Activated CD4-positive, alpha-beta T cell treated with anti-CD3 and anti-CD28 coated beads, Interleukin-2, Interleukin-6, amounts not matched to agents 100 ng/mL and 50 ng/mL, durations not matched to agents 16 hours and 8 hours (primary cell): ENCODE measurements at regions not wholly inside any gene's neighbourhood (a gene's known extent, or its start where the extent isn't known, plus 50 kb on each side); places are given as distances from the start of the nearest gene placed in this dataset.

ENCODE experiments used
- DNase-seq: peaks from one replicate; pipeline ENCODE4 v3.0.0-alpha.2; 2020

GRCh38 chr7:31284106-31284505 lies 56.4 kb downstream of the NEUROD6 start:
- no peak for DNase-seq

GRCh38 chr7:31271641-31272405 lies 68.7 kb downstream of the NEUROD6 start:
- no peak for DNase-seq

GRCh38 chr7:31267486-31267885 lies 73.0 kb downstream of the NEUROD6 start:
- DNase-seq: no peak

- DNase-seq: no peak
Measured at GRCh38 chr7:31263338-31263737, 77.2 kb downstream of the NEUROD6 start.

GRCh38 chr7:31261341-31261740 lies 79.2 kb downstream of the NEUROD6 start:
- DNase-seq: no peak

GRCh38 chr7:31260851-31261250 lies 79.7 kb downstream of the NEUROD6 start:
- no peak for DNase-seq

GRCh38 chr7:31258391-31258790 lies 82.1 kb downstream of the NEUROD6 start:
- DNase-seq: no peak

GRCh38 chr7:31256506-31256905 lies 84.0 kb downstream of the NEUROD6 start:
- DNase-seq: no peak

GRCh38 chr7:31254926-31255325 lies 85.6 kb downstream of the NEUROD6 start:
- DNase-seq: no peak

GRCh38 chr7:31253532-31253931 lies 87.0 kb downstream of the NEUROD6 start:
- no peak for DNase-seq

GRCh38 chr7:31251441-31251840 lies 89.1 kb downstream of the NEUROD6 start:
- no peak for DNase-seq

GRCh38 chr7:31249671-31250070 lies 90.9 kb downstream of the NEUROD6 start:
- DNase-seq: no peak

- DNase-seq: no peak
Measured at GRCh38 chr7:31236868-31237267, 103.7 kb downstream of the NEUROD6 start.

- DNase-seq: no peak
Measured at GRCh38 chr7:31234836-31235605, 105.5 kb downstream of the NEUROD6 start.

GRCh38 chr7:31228957-31229356 lies 111.6 kb downstream of the NEUROD6 start:
- DNase-seq: no peak

- no peak for DNase-seq
Measured at GRCh38 chr7:31214751-31215150, 125.8 kb downstream of the NEUROD6 start.

GRCh38 chr7:31211281-31211680 lies 129.2 kb downstream of the NEUROD6 start:
- no peak for DNase-seq

- no peak for DNase-seq
Measured at GRCh38 chr7:31204071-31204470, 136.5 kb downstream of the NEUROD6 start.

- DNase-seq: no peak
Measured at GRCh38 chr7:31203551-31203950, 137.0 kb downstream of the NEUROD6 start.

GRCh38 chr7:31202801-31203200 lies 137.7 kb downstream of the NEUROD6 start:
- DNase-seq: no peak

GRCh38 chr7:31192986-31193385 lies 140.9 kb downstream of the ADCYAP1R1 start:
- peak; percentile 16 for DNase-seq

- no peak for DNase-seq
Measured at GRCh38 chr7:31190906-31191305, 138.8 kb downstream of the ADCYAP1R1 start.

- no peak for DNase-seq
Measured at GRCh38 chr7:31186202-31186601, 134.1 kb downstream of the ADCYAP1R1 start.

GRCh38 chr7:31175672-31176071 lies 123.6 kb downstream of the ADCYAP1R1 start:
- no peak for DNase-seq
